ENCODE measurements at regions not wholly inside any gene's neighbourhood (a gene's known extent, or its start where the extent isn't known, plus 50 kb on each side); places are given as distances from the start of the nearest gene placed in this dataset.

DNA sequence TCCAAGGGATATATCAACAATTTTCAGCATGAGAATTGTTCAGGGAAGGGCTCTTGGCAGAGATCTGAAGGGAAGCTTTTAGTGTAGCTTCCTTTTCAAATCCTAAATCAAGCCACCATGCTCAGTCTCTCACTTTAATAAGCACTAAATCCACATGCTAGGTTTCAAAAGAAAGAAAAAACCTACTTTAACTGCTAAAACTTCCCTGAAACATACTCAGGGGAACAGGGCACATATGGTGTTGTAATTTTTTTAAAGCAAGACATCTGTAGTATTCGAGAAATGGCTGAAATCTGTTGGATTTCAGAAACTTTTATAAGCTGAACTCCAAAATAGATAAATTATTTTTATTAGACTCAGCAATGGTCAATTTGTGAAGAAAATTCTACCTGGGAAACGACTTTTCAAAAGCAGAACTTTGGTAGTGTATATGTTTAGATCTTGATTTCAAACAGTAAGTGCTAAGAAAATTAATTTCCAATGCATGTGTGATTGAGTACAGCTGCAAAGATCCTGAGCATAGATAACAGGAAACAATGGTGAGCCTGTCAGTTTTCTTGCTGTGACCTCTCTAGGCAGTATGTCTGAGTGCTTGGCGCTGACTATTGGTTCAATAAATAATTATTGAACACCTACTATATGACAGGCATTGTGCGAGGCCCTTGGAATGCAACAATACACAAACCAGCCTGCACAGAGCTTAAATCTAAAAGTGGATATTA is 804.5 kb upstream of the SOX9 start (continued):
- TF ChIP-seq HDAC6 (IDR thresholded peaks at IDR 0.05; ENCODE audit: low read depth, low read length), result no peak
- no peak for TF ChIP-seq CBX8 (IDR thresholded peaks at IDR 0.05; ENCODE audit: borderline replicate concordance, low read depth, low read length)
- TF ChIP-seq TAF1 (IDR thresholded peaks at IDR 0.05; ENCODE audit: low read depth, low read length), result no peak
- no peak for TF ChIP-seq HDAC2 (IDR thresholded peaks at IDR 0.05; ENCODE audit: borderline replicate concordance in 1 of 2, low read depth in 2 of 2, low read length in 2 of 2)
